Large intestine (tissue), 3 donors: ENCODE measurements at regions not wholly inside any gene's neighbourhood (a gene's known extent, or its start where the extent isn't known, plus 50 kb on each side); places are given as distances from the start of the nearest gene placed in this dataset.
"Not testable (repeated sequence)": the region's sequence is repeated elsewhere in the genome, so short reads cannot be mapped to it uniquely, and the experiment has no call there.

Experiments
- DNase-seq, 2 donors: peaks; one replicate each; pipeline versions ENCODE4 v3.0.0 to v3.0.0-alpha.2; 2013
- H3K27ac ChIP-seq: one replicate; pipeline ENCODE4 v1.5.1; 2013; ENCODE audit warnings: low read length
- H3K27me3 ChIP-seq: 2 replicates; pipeline ENCODE4 v1.6.1; 2013; ENCODE audit warnings: low read length; ENCODE audit not compliant: control insufficient read depth, insufficient read depth
- H3K36me3 ChIP-seq: 2 replicates; pipeline ENCODE4 v1.6.1; 2013; ENCODE audit warnings: low read length; ENCODE audit not compliant: control insufficient read depth, insufficient read depth
- H3K4me1 ChIP-seq: one replicate; pipeline ENCODE4 v1.6.1; 2013; ENCODE audit warnings: low read length; ENCODE audit not compliant: control insufficient read depth, insufficient read depth
- H3K4me3 ChIP-seq: one replicate; pipeline ENCODE4 v1.5.1; 2013; ENCODE audit warnings: low read length
- H3K9me3 ChIP-seq: one replicate; pipeline ENCODE4 v1.6.1; 2013; ENCODE audit warnings: mild to moderate bottlenecking, low read depth, low read length, moderate library complexity; ENCODE audit not compliant: control insufficient read depth
- WGBS: methylation state at CpG from one replicate; pipeline ENCODE4 v1.1.5; 2013; ENCODE audit warnings: low lambda C conversion rate; ENCODE audit not compliant: insufficient coverage; 5-methylcytosine and 5-hydroxymethylcytosine counted together

DNA sequence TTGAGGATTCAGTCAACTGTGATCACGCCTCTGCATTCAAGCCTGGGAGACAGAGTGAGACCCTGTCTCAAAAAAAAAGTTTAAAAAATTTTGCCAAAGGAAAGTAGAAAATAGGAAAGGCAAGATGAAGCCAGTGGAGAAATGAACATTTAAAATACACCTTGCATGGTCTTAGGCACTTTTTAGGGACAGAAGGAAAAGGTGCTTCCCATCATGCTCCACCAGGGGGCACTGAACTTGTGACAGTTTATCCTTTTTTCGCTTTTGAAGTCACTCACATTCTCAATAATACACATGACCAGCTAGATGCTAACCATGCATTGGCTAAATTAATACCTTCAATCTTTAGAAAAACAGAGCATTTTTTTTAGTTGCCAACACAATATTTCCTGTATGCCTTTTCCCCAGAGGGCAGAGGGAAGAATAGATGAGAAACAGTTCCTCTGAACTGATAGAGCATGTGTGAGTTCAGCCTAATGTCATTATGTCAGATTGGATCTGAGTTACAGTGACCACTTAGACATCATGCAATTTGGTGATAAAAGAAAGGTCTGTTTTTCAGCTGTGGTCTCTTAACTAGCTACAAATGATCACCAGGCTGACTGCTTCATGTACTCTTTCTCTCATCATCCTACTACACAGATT is 221.8 kb upstream of the SSTR1 start:
- no peaks in the 10 kb centered on the region for H3K4me1 ChIP-seq
- 67% methylated on average over 1 of the region's 2 CpGs for WGBS
- no peaks in the 10 kb centered on the region for H3K27me3 ChIP-seq
- peak; percentile 8 to 15 for DNase-seq
- H3K36me3 ChIP-seq, result no peaks in the 10 kb centered on the region
- H3K4me3 ChIP-seq, result no peak overlapping the region
- peaks cover 4% of the 10 kb centered on the region for H3K9me3 ChIP-seq
- H3K27ac ChIP-seq, result no peak overlapping the region

DNA sequence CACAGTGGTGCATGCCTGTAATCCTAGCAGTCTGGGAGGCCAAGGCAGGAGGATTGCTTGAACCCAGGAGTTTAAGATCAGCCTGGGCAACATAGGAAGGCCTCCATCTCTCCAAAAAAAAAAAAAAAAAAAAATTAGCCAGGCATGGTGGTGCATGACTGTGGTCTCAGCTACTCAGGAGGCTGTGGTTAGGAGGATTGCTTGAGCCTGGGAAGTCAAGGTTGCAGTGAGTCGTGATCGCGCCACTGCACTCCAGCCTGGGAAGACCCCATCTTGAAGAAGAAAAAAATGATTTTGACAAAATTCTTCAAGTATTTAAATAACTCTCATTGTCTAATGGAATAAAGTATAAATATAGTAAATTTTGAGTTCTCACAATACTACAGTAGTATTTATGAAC is 219.2 kb upstream of the SSTR1 start:
- H3K27me3 ChIP-seq, result no peaks in the 10 kb centered on the region
- no peak overlapping the region for H3K27ac ChIP-seq
- no peaks in the 10 kb centered on the region for H3K36me3 ChIP-seq
- H3K4me3 ChIP-seq, result no peak overlapping the region
- H3K9me3 ChIP-seq, result no peaks in the 10 kb centered on the region
- H3K4me1 ChIP-seq, result no peaks in the 10 kb centered on the region
- no peak for DNase-seq
- no CpG with 5 or more reads among the region's 3 CpGs for WGBS

DNA sequence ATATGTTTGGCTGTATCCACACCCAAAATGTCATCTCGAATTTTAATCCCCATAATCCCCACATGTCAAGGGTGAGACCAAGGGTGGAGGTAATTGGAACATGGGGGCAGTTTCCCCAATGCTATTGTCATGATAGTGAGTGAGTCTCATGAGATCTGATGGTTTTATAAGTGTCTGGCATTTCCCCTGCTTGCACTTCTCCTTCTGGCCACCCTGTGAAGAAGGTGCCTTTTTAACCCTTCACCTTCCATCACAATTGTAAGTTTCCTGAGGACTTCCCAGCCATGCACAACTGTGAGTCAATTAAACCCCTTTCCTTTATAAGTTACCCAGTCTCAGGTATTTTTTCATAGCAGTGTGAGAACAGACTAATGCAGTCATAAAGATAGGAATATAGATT is 216.7 kb upstream of the SSTR1 start:
- H3K9me3 ChIP-seq, result no peaks in the 10 kb centered on the region
- H3K4me3 ChIP-seq, result no peak overlapping the region
- DNase-seq, result no peak
- H3K36me3 ChIP-seq, result no peaks in the 10 kb centered on the region
- no CpG with 5 or more reads among the region's 1 CpG for WGBS
- H3K27me3 ChIP-seq, result no peaks in the 10 kb centered on the region
- no peaks in the 10 kb centered on the region for H3K4me1 ChIP-seq
- no peak overlapping the region for H3K27ac ChIP-seq

DNA sequence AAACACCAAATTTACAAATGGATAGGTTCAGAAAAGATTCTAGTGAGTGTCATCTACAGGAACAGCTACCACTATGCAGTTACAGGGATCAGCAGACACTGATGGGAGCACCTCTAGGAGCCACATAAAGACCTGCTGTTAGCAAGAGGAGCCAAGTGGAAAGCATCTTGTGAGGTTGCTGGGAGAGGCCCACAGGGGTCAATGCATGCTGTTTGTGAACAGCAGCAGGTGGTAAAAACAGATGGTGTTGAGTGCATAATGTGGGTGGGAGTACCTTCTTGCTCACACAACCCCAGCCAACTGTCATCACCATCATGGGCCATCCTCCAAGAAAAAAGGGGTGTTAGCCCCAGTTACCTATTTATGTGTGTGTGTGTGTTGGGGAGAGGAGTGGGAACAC is 215.2 kb upstream of the SSTR1 start:
- Histone ChIP-seq H3K9me3 (no peaks in the 10 kb centered on the region), H3K27me3 (no peaks in the 10 kb centered on the region), H3K4me3 (no peak overlapping the region), H3K4me1 (no peaks in the 10 kb centered on the region), H3K36me3 (no peaks in the 10 kb centered on the region), H3K27ac (no peak overlapping the region)
- DNase-seq, result no peak

DNA sequence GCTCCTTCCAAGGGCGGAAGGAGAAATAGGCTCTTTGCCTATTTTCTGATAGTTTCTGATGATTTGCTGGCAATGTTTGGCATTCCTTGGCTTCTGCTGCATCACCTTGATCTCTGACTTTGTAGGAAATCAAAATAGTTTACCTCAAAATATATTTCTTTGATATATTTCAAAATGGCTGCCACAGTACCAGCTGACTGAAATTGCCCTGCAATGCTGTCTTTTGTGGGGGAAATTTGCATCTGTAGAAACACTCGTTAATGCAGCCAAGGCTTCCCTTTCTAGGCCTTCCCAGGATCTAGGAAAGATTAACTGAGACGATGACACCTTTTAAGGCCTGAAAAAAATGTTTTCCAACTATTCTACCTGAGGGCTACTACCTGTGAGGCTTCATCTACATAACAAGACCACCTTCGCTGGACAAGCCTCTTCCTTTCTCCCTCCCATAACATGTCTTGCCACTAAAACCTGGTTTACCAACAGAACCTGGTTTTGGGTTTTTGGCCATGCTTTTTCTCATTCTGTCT is 212.8 kb upstream of the SSTR1 start:
- no peak overlapping the region for H3K27ac ChIP-seq
- 83% methylated on average over 2 of the region's 4 CpGs for WGBS
- H3K9me3 ChIP-seq, result no peaks in the 10 kb centered on the region
- H3K4me1 ChIP-seq, result no peaks in the 10 kb centered on the region
- no peaks in the 10 kb centered on the region for H3K36me3 ChIP-seq
- no peaks in the 10 kb centered on the region for H3K27me3 ChIP-seq
- no peak for DNase-seq
- H3K4me3 ChIP-seq, result no peak overlapping the region

DNA sequence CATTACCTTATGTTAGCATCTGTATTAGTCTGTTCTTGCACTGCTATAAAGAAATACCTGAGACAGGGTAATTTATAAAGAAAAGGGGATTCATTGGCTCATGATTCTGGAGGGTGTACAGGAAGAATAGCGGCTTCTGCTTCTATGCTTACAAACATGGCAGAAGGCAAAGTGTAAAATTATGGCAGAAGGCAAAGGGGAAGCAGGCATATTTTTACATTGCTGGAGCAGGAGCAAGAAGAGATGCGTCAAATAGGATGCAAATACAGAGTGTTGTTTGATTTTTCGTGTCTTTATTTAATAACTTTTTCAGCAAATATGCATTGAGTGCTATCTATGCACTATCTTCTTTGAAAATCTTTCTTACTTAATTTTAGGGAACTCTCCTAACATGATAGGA is 210.7 kb upstream of the SSTR1 start:
- Histone ChIP-seq H3K36me3 (no peaks in the 10 kb centered on the region), H3K27me3 (no peaks in the 10 kb centered on the region), H3K4me1 (no peaks in the 10 kb centered on the region), H3K4me3 (no peak overlapping the region), H3K27ac (no peak overlapping the region), H3K9me3 (no peaks in the 10 kb centered on the region)
- no peak for DNase-seq
- 86% methylated on average over 1 of the region's 3 CpGs for WGBS

DNA sequence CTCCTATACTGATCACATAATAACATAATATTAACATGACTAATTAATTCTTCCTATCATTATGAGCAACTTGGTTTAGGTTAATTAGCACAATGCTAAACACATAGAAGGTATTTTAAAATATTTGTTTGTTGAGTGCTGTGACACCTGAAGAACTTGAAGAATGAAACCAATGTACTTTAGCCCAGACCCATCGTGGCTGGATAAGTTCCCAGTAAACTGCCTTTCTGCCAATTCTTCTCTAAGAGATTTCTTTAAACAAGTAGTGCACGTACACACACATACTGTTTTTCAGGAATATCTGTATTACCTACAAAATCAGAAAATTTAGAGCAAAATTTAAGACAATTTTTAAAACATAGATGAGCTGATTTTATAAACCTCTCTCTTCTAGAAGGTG is 207.4 kb upstream of the SSTR1 start:
- no peak overlapping the region for H3K4me3 ChIP-seq
- no peak overlapping the region for H3K27ac ChIP-seq
- H3K4me1 ChIP-seq, result no peaks in the 10 kb centered on the region
- H3K27me3 ChIP-seq, result no peaks in the 10 kb centered on the region
- 85% methylated on average over 2 of the region's 2 CpGs for WGBS
- DNase-seq, result no peak
- no peaks in the 10 kb centered on the region for H3K9me3 ChIP-seq
- H3K36me3 ChIP-seq, result no peaks in the 10 kb centered on the region

DNA sequence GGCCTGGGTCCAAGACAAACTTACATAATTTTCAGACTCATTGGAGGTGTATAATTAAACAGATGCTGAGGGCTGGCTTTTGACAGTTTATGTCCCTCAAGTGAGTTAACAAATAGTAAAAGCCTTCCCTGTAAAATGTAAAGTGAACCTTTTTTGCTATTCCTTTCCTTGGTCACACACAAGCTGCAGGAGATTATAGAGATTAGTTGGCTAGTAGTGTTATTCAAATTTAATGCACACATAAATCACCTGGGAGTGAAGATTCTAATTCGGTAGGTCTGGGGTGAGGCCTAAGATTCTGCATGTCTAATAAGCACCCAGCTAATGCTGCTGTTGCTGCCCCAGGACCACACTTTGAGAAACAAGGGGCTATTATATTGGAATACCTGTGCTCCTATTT is 206.2 kb upstream of the SSTR1 start:
- Histone ChIP-seq H3K4me1 (no peaks in the 10 kb centered on the region), H3K4me3 (no peak overlapping the region), H3K27me3 (no peaks in the 10 kb centered on the region), H3K9me3 (no peaks in the 10 kb centered on the region), H3K36me3 (no peaks in the 10 kb centered on the region), H3K27ac (no peak overlapping the region)
- whole genome bisulfite sequencing, result no CpG with 5 or more reads among the region's 1 CpG
- no peak for DNase-seq

DNA sequence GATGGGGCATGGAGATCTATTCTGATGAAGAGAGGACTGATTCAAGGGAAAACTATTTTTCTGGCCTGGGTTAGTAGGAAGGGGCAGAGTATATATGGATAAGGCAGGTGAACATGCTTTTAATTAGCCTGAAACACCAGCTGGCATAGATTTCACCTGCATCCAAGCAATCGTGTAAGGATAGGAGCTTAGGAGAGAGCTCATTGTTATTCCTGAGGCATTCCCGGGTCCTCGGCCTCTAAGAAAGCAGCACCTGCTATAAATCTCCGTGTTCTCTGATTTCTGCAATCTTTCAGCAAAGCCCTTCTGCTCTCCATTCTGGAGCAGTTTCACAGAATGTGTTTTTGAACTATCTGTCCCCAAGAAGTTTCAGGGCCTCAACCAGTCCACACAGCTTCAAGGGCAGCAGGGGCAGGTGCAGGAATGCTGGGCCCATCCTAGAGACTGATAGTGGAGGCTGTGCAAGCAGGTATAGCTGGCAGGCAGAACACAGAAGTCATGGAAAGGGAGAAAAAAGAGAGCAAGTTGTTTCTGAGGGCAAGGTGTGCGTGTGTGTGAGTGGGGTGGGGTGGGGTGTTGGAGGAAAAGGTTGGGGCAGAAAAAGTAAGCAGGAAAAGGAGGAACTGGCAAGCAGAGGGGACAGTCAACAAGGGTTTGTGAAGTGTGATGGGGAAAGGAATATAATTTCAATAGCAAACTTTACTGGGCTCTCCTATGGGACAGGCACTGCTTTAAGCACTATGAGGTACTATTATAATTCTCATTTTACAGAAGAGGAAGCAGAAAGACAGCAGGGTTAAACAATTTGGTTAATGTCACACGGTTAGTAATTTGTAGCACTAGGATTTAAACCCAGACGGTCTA is 203.7 kb upstream of the SSTR1 start:
- no peak for DNase-seq
- H3K36me3 ChIP-seq, result no peaks in the 10 kb centered on the region
- 83% methylated on average over 3 of the region's 7 CpGs for WGBS
- H3K27me3 ChIP-seq, result no peaks in the 10 kb centered on the region
- H3K4me3 ChIP-seq, result no peak overlapping the region
- no peaks in the 10 kb centered on the region for H3K9me3 ChIP-seq
- H3K4me1 ChIP-seq, result no peaks in the 10 kb centered on the region
- H3K27ac ChIP-seq, result no peak overlapping the region

DNA sequence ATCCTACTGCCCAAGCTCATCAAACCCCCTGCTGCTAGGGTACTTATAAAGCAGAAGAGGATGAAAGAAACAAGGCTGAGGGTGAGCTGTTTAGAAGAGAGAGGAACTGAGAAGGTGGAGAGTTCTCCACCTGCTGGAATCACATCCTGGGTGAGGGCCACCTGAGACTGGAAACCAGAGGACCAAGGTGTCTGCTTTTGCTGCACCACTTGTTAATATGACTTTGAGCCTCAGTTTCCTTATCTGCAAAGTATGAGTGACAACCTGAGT is 203.2 kb upstream of the SSTR1 start:
- Histone ChIP-seq H3K27ac (no peak overlapping the region), H3K4me1 (no peaks in the 10 kb centered on the region), H3K36me3 (no peaks in the 10 kb centered on the region), H3K27me3 (no peaks in the 10 kb centered on the region), H3K9me3 (no peaks in the 10 kb centered on the region), H3K4me3 (no peak overlapping the region)
- no peak for DNase-seq

DNA sequence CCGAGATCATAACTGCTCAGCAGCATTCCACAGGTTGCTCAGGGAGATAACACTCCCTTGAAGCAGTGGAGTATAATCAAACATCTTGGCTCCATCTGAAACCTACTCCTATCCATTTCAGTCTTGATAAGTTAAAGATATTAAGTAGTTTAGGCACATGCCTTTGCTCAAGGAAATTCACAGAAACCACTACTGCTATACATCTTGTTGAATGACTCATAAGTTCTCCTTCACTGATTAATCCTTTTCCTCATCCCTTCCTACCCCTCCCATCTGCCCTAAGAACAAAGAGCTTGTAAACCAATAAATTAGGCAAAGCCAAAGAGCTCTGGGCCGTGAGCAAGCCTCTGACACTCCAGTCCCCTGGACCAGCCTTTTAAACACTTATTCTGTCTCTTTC is 196.5 kb upstream of the SSTR1 start:
- H3K27ac ChIP-seq, H3K9me3 ChIP-seq, DNase-seq, H3K36me3 ChIP-seq, H3K4me1 ChIP-seq, H3K27me3 ChIP-seq, H3K4me3 ChIP-seq: not testable (repeated sequence)
- WGBS, result no CpG with 5 or more reads among the region's 2 CpGs
